HG03060 (cell line): ENCODE measurements at regions not wholly inside any gene's neighbourhood (a gene's known extent, or its start where the extent isn't known, plus 50 kb on each side); places are given as distances from the start of the nearest gene placed in this dataset.
"Not testable (repeated sequence)": the region's sequence is repeated elsewhere in the genome, so short reads cannot be mapped to it uniquely, and the experiment has no call there.

Source experiments
- ATAC-seq: cut with Tn5 transposase; IDR thresholded peaks from one replicate; pipeline ENCODE4 v1.9.1; 2021; ENCODE audit warnings: low read depth, moderate number of reproducible peaks; ENCODE audit not compliant: unreplicated experiment

- ATAC-seq: no peak
These were observed 189.0 kb upstream of the NFIA start for GRCh38 chr1:60893136-60893930.

GRCh38 chr1:60891765-60892164, 190.6 kb upstream of the NFIA start:
- no peak for ATAC-seq

GRCh38 chr1:60891281-60891680, 191.1 kb upstream of the NFIA start:
- no peak for ATAC-seq

GRCh38 chr1:60890664-60891063, 191.7 kb upstream of the NFIA start:
- ATAC-seq: no peak

- ATAC-seq: no peak
These were observed 192.7 kb upstream of the NFIA start for GRCh38 chr1:60889709-60890108.

- ATAC-seq: no peak
These were observed 194.2 kb upstream of the NFIA start for GRCh38 chr1:60888126-60888525.

- ATAC-seq: no peak
These were observed 195.5 kb upstream of the NFIA start for GRCh38 chr1:60886793-60887331.

GRCh38 chr1:60886090-60886489, 196.3 kb upstream of the NFIA start:
- ATAC-seq: no peak

- ATAC-seq: no peak
These were observed 202.2 kb upstream of the NFIA start for GRCh38 chr1:60880202-60880601.

- no peak for ATAC-seq
These were observed 204.0 kb upstream of the NFIA start for GRCh38 chr1:60878323-60878722.

GRCh38 chr1:60877376-60877775, 205.0 kb upstream of the NFIA start:
- ATAC-seq: no peak

GRCh38 chr1:60876952-60877351, 205.4 kb upstream of the NFIA start:
- ATAC-seq: no peak

- no peak for ATAC-seq
These were observed 207.2 kb upstream of the NFIA start for GRCh38 chr1:60875138-60875537.

GRCh38 chr1:60874718-60875117, 207.6 kb upstream of the NFIA start:
- no peak for ATAC-seq

GRCh38 chr1:60873396-60873795, 209.0 kb upstream of the NFIA start:
- ATAC-seq: not testable (repeated sequence)

- no peak for ATAC-seq
These were observed 209.8 kb upstream of the NFIA start for GRCh38 chr1:60872426-60873054.

- no peak for ATAC-seq
These were observed 212.0 kb upstream of the NFIA start for GRCh38 chr1:60870269-60870865.

GRCh38 chr1:60868901-60869663, 213.3 kb upstream of the NFIA start:
- no peak for ATAC-seq

- ATAC-seq: no peak
These were observed 214.6 kb upstream of the NFIA start for GRCh38 chr1:60867782-60868181.

GRCh38 chr1:60866917-60867531, 215.3 kb upstream of the NFIA start:
- ATAC-seq: no peak
